GM18870 (cell line): ENCODE measurements at regions not wholly inside any gene's neighbourhood (a gene's known extent, or its start where the extent isn't known, plus 50 kb on each side); places are given as distances from the start of the nearest gene placed in this dataset.
"Not testable (repeated sequence)": the region's sequence is repeated elsewhere in the genome, so short reads cannot be mapped to it uniquely, and the experiment has no call there.

ENCODE experiments used
- ATAC-seq: cut with Tn5 transposase; IDR thresholded peaks from one replicate; pipeline ENCODE4 v1.9.1; 2021; ENCODE audit warnings: moderate library complexity; ENCODE audit not compliant: unreplicated experiment

DNA sequence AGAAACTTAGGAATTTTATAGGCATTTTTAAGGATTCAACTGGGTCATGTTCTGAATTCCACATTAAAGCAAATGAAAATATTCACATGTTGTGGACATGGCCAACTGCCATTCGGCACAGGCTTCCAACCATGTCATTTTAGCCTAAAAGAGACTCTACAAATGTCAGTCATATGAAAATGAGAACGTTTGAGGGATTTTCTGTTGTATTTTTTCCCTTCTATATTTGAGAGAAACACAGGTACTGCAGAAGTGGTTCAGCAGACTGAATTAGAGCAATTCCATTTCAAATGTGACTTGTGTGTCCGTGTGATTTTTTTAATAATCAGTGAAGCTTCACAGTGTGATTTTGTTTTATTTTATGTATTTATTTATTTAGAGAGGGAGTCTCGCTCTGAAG lies 124.3 kb downstream of the TP53TG3F start:
- not testable (repeated sequence) for ATAC-seq

GRCh38 chr16:33588589-33588988 lies 129.2 kb downstream of the TP53TG3F start:
- not testable (repeated sequence) for ATAC-seq

- not testable (repeated sequence) for ATAC-seq
Measured at GRCh38 chr16:33593344-33593743, 133.9 kb downstream of the TP53TG3F start.

GRCh38 chr16:33595074-33595473 lies 135.7 kb downstream of the TP53TG3F start:
- not testable (repeated sequence) for ATAC-seq

DNA sequence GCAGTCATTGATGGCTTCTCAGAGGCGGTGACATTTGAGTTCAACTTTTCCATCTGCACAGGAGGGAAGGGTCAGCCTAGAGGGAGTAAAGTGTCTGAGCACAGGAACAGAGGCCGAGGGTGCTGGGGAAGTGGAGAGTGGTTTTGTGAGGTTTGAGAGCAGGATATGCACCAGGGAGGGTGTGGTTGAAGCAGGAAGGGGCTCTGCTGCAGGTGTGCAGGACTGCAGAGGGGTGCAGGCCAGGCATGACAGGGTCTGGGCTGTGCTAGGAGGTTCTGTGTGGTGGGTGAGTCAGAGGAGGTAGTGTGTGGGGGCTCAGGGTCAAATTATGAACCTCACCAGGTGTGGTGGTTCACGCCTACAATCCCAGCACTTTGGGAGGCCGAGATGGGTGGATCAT lies 141.6 kb downstream of the TP53TG3F start:
- ATAC-seq, result not testable (repeated sequence)

GRCh38 chr16:33623535-33624077 lies 164.2 kb downstream of the TP53TG3F start:
- not testable (repeated sequence) for ATAC-seq

GRCh38 chr16:33628895-33629294 lies 169.5 kb downstream of the TP53TG3F start:
- not testable (repeated sequence) for ATAC-seq

GRCh38 chr16:33631713-33632112 lies 172.3 kb downstream of the TP53TG3F start:
- not testable (repeated sequence) for ATAC-seq

GRCh38 chr16:33634057-33634456 lies 174.6 kb downstream of the TP53TG3F start:
- not testable (repeated sequence) for ATAC-seq

- ATAC-seq, result not testable (repeated sequence)
Measured at GRCh38 chr16:33636760-33637159, 177.3 kb downstream of the TP53TG3F start.

DNA sequence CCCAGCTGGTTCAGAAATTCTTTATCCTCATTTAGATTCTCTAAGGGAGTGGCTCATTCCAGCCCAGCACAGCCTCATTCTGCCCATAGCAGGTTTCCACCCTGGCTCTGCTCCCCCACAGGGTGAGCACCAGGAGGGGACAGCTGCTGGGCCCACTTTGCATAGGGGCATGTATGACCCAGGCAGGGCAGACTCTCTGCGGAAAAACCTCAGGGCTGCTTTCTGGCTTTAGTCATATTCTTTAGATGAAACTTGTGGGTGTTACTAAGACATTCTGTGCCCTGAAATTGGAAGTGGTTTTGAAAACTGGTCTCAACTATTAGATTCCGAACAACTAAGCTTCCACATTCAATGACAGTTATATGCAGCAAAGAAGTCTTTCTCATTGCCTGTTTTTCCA lies 183.9 kb downstream of the TP53TG3F start:
- ATAC-seq, result peak; percentile 53

DNA sequence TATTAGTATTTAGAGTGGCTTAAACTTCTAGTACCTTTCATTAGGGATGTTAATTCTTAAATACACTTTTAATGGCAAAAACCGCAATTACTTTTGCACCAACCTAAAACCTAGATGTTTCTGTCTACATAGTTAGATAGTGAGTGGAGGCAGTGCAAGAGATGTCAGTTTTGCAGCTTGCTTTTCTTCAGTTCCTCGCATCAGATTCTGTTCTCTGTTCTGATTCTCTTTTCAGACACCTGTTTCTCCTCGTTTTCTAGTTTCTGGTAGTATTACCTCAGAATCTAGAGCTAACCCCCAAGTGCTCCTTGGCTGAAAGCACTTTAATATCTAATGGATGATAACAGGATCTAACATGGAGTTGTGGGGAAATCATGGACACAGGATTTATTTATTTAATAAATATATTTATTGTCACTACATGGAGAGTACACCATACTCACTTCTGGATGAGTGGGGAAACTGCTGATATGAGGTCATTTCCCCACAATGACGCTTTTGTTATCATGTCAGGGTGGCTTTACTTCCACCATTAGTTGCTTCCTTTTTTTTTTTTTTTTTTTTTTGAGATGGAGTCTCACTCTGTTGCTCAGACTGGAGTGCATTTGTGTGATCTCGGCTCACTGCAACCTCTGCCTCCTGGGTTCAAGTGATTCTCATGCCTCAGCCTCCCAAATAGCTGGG lies 184.4 kb downstream of the TP53TG3F start:
- peak; percentile 57 for ATAC-seq

DNA sequence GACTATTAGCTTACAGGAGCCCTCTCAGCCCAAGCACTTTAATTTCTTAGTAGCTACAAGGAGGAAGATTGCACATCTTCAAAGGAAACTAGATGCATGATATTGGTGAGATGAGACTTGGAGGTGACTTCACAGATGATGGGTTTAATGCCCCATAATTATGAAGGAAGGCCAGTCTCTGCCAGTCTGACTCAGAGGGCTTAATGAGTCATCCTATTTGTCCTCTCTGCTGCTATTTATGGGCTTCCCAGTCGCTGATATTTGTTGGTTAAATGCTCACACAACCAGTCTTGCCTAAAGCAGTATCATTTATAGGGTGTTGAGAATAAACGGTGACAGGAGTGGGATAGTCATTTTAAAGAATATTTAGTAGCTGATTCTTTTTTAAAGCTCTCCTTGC lies 187.0 kb downstream of the TP53TG3F start:
- ATAC-seq, result not testable (repeated sequence)

DNA sequence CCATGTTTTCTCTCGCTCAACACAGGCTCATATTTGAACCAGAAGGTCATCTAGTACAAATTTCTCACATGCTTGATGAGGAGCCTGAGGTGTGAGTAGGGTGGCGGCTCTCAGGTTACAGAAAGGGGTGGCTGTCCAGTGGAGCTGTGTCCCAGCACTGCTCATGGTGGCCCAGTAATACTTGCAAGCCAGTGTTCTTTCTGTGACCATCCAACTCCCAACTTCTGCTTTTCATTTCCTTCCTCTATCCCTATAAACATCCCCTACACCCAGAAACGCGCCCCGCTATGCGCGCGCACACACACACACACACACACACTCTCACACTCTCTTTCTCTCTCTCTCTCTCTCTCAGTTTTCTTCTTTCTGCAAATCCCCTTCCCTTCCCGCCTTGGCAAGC lies 196.3 kb downstream of the TP53TG3F start:
- not testable (repeated sequence) for ATAC-seq

DNA sequence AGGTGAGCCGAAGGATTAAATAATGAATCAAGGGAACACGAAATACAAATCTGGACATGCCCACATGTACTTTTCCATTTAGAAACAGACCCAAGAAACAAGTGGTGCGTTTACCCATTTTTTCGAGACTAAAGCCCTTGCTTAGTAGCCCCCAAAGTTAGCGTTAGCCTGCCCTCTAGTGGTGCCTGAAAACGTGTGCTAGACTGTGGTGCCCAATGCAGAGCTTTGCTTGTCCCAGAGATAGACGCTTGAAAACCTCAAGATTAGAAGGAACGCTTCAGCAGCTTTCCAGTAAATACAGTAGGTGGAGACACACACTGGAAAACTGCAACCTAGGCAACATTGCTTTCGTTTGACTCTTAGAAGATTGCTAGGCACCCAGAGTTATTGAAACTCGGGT lies 197.0 kb downstream of the TP53TG3F start:
- ATAC-seq, result peak; percentile 52

DNA sequence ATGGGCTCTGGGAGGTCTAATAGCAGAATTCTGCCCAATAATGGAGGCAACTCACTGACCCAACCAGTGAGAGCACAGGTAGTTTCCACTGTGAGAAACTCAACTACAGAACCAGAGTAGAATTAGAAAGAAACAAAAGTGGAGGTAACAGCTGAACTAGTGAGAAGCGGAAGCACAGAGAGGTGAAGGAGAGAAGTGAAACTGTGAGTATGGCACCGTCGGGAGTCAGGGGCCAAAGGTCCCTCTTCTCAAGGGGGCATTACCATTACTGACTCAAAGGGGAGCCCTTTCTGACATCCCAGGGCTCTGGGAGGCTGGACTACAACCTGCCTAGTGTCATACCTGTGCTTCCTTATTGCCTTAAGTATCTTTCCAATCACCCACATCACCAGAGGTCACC lies 198.3 kb downstream of the TP53TG3F start:
- peak; percentile 75 for ATAC-seq

DNA sequence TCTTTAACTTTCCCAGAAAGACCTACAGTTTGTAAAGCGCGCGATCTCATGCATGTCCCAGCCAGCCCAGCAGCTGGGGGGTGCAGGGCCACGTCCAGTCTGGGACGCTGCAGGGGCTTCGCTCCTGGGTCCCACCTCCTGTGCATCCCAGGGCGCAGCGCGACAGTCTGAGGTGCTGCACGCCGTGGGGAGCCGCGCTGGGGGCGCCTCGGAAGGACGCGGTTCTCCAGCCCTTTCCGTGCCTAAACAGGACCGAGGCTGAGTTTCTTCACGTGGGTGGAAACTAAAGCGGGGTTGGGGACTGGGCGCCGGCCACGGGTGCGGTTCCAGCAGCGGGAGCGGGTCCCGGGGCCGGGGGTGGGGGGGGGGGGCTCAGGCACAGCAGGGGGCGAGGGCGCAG lies 221.4 kb downstream of the TP53TG3F start:
- not testable (repeated sequence) for ATAC-seq

DNA sequence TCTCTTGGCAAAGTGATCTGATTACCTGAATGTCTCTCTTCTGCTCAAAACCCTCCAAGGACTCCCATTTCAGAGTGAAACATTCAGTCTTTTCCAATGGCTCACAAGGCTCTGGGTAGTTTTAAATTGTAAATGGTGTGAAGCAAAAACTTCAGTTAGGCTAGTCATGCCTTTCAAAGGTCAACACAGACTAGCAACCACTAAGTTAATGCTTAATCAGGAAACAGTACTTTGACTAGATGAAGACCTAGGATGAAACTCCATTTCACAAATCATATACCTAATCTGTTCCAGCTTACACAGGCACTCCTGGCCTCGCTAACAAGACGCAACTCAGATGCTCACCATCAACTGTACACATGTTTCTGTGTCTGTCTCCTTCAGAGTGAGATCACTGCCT lies 240.9 kb downstream of the TP53TG3F start:
- not testable (repeated sequence) for ATAC-seq

DNA sequence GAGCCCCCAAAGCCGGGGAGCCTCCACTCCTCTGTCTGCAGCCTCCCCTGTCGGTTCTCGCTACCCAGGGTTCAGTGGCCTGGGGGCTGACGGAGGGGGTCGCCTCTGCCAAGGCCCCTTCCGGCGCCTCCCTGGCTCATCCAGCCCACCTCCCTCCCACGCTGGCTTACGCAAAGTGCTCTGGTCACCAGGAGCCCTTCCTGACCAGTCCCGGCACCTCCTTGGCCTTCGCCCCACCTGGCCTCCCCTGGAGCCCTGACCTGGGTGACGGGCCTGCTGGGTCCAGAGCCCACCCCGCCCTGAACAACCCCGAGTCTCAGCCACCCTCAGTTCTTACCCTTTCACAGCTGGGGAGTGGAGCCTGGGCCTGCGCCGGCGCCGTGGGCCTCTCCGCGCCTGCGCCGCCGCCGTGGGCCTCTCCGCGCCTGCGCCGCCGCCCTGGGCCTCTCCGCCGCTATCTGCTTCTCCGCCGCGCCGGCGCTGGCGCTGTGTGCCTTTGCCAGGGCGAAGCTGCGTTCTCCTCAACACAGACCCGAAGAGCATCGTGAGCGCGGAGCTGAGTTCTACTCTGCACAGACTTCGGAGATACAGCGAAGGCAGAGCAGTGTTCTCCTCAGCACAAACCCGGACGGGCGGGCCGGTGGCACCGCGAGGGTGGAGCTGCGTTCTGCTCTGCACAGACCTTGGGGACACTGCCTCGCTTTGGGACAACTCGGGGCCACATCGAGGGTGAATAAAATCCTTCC lies 247.6 kb downstream of the TP53TG3F start:
- not testable (repeated sequence) for ATAC-seq

GRCh38 chr16:33707591-33707934 lies 248.2 kb downstream of the TP53TG3F start:
- ATAC-seq, result not testable (repeated sequence)

- ATAC-seq, result not testable (repeated sequence)
Measured at GRCh38 chr16:33709856-33710695, 250.7 kb downstream of the TP53TG3F start.
